Vagina (tissue), 2 donors: ENCODE measurements at regions not wholly inside any gene's neighbourhood (a gene's known extent, or its start where the extent isn't known, plus 50 kb on each side); places are given as distances from the start of the nearest gene placed in this dataset.

Source experiments
- DNase-seq, 2 donors: peaks; one replicate each; pipeline ENCODE4 v3.0.0-alpha.2; 2017; ENCODE audit errors: extremely low spot score in 2 of 2
- H3K27ac ChIP-seq: fragments of 200-600 bp; sonication (generic); one replicate; pipeline ENCODE4 v1.5.1; 2019
- H3K27me3 ChIP-seq: fragments of 200-600 bp; sonication (generic); one replicate; pipeline ENCODE4 v1.5.1; 2019
- H3K36me3 ChIP-seq, 2 donors: fragments of 200-600 bp; sonication (generic); one replicate each; pipeline ENCODE4 v1.5.1; 2017 to 2019
- H3K4me1 ChIP-seq: fragments of 200-600 bp; sonication (generic); one replicate; pipeline ENCODE4 v1.5.1; 2019
- H3K4me3 ChIP-seq, 2 donors: fragments of 200-600 bp; sonication (generic); 1 replicate in 1 of 2; 2 replicates in 1 of 2; pipeline ENCODE4 v1.5.1; 2016 to 2019
- H3K9me3 ChIP-seq: fragments of 200-600 bp; sonication (generic); one replicate; pipeline ENCODE4 v1.5.1; 2019
- CTCF ChIP-seq, 3 experiments: fragments of 450-650 bp in 2 of 3; fragments of 200-600 bp in 1 of 3; sonication (generic) in 1 of 3; IDR thresholded peaks; one replicate each; pipeline ENCODE4 v1.5.1; 2017 to 2019; ENCODE audit warnings: antibody characterized with exemption in 3 of 3, mild to moderate bottlenecking in 2 of 3, moderate library complexity in 2 of 3
- POLR2A ChIP-seq, 2 donors: fragments of 450-650 bp; IDR thresholded peaks; one replicate each; pipeline ENCODE4 v1.6.1; 2017; ENCODE audit warnings: antibody characterized with exemption in 2 of 2, mild to moderate bottlenecking in 2 of 2, moderate library complexity in 2 of 2
- POLR2AphosphoS5 ChIP-seq, 2 donors: sonication (generic); formaldehyde crosslinking; IDR thresholded peaks; one replicate each; pipeline ENCODE4 v1.9.0; 2017; ENCODE audit warnings: antibody characterized with exemption in 2 of 2, mild to moderate bottlenecking in 2 of 2, low read depth in 1 of 2; ENCODE audit not compliant: insufficient read depth in 1 of 2
- intact Hi-C: fragments of 100-400 bp; cut with DNase I; formaldehyde crosslinking; loops from one replicate; pipeline ENCODE4 v1.15.1; 2023

- H3K4me3 ChIP-seq, result no peak overlapping the region
- H3K4me1 ChIP-seq, result no peaks in the 10 kb centered on the region
- intact Hi-C loops, result no loop called here
- H3K27me3 ChIP-seq, result no peaks in the 10 kb centered on the region
- H3K36me3 ChIP-seq, result no peaks in the 10 kb centered on the region
- DNase-seq, result no peak
- no peak for TF ChIP-seq POLR2AphosphoS5 (IDR thresholded peaks at IDR 0.05; ENCODE audit: insufficient read depth in 1 of 2, low read depth in 1 of 2)
- TF ChIP-seq CTCF (IDR thresholded peaks at IDR 0.05), result no peak
- TF ChIP-seq POLR2A (IDR thresholded peaks at IDR 0.05), result no peak
- H3K9me3 ChIP-seq, result no peaks in the 10 kb centered on the region
- no peak overlapping the region for H3K27ac ChIP-seq
Measured at GRCh38 chr5:44697025-44697424, 111.7 kb upstream of the MRPS30 start.

- TF ChIP-seq POLR2A (IDR thresholded peaks at IDR 0.05) (no peak), POLR2AphosphoS5 (IDR thresholded peaks at IDR 0.05; ENCODE audit: insufficient read depth in 1 of 2, low read depth in 1 of 2) (no peak), CTCF (IDR thresholded peaks at IDR 0.05) (no peak)
- no peak for DNase-seq
- no peak overlapping the region for H3K27ac ChIP-seq
- no peaks in the 10 kb centered on the region for H3K36me3 ChIP-seq
- H3K4me1 ChIP-seq, result no peaks in the 10 kb centered on the region
- no peaks in the 10 kb centered on the region for H3K9me3 ChIP-seq
- H3K27me3 ChIP-seq, result no peaks in the 10 kb centered on the region
- H3K4me3 ChIP-seq, result no peak overlapping the region
- intact Hi-C loops, result no loop called here
Measured at GRCh38 chr5:44695259-44695658, 113.5 kb upstream of the MRPS30 start.

GRCh38 chr5:44691802-44692201 lies 116.9 kb upstream of the MRPS30 start:
- Histone ChIP-seq H3K36me3 (no peaks in the 10 kb centered on the region), H3K9me3 (no peaks in the 10 kb centered on the region), H3K4me1 (no peaks in the 10 kb centered on the region), H3K4me3 (no peak overlapping the region), H3K27ac (no peak overlapping the region), H3K27me3 (no peaks in the 10 kb centered on the region)
- intact Hi-C loops, result no loop called here
- DNase-seq, result no peak
- no peak for TF ChIP-seq POLR2A (IDR thresholded peaks at IDR 0.05)
- TF ChIP-seq CTCF (IDR thresholded peaks at IDR 0.05), result no peak

- intact Hi-C loops, result no loop called here
- Histone ChIP-seq H3K27me3 (no peaks in the 10 kb centered on the region), H3K4me3 (no peak overlapping the region), H3K27ac (no peak overlapping the region), H3K36me3 (no peaks in the 10 kb centered on the region), H3K4me1 (no peaks in the 10 kb centered on the region), H3K9me3 (no peaks in the 10 kb centered on the region)
- no peak for DNase-seq
- no peak for TF ChIP-seq POLR2A (IDR thresholded peaks at IDR 0.05)
- TF ChIP-seq POLR2AphosphoS5 (IDR thresholded peaks at IDR 0.05; ENCODE audit: insufficient read depth in 1 of 2, low read depth in 1 of 2), result no peak
- TF ChIP-seq CTCF (IDR thresholded peaks at IDR 0.05), result no peak
Measured at GRCh38 chr5:44681906-44682305, 126.8 kb upstream of the MRPS30 start.

- H3K36me3 ChIP-seq, result no peaks in the 10 kb centered on the region
- intact Hi-C loops, result no loop called here
- H3K27ac ChIP-seq, result no peak overlapping the region
- H3K27me3 ChIP-seq, result no peaks in the 10 kb centered on the region
- H3K9me3 ChIP-seq, result no peaks in the 10 kb centered on the region
- TF ChIP-seq POLR2A (IDR thresholded peaks at IDR 0.05) (no peak), CTCF (IDR thresholded peaks at IDR 0.05) (no peak), POLR2AphosphoS5 (IDR thresholded peaks at IDR 0.05; ENCODE audit: insufficient read depth in 1 of 2, low read depth in 1 of 2) (no peak)
- no peaks in the 10 kb centered on the region for H3K4me1 ChIP-seq
- H3K4me3 ChIP-seq, result no peak overlapping the region
- DNase-seq, result no peak
Measured at GRCh38 chr5:44679214-44679613, 129.5 kb upstream of the MRPS30 start.
